AG10803 (cell line): ENCODE measurements at regions not wholly inside any gene's neighbourhood (a gene's known extent, or its start where the extent isn't known, plus 50 kb on each side); places are given as distances from the start of the nearest gene placed in this dataset.

Experiments
- DNase-seq: peaks from one replicate; pipeline ENCODE4 v3.0.0; 2010; ENCODE audit warnings: low read depth
- H3K4me3 ChIP-seq: 2 replicates; pipeline ENCODE4 v1.5.1; 2011; ENCODE audit warnings: mild to moderate bottlenecking, low read length, control low read depth
- TF ChIP-seq, protein P1 (sequence below): conservative IDR thresholded peaks from 2 replicates; pipeline ENCODE4 v1.5.1; 2011; ENCODE audit warnings: mild to moderate bottlenecking, low read length, control low read depth, inconsistent platforms

- DNase-seq, result no peak
- TF ChIP-seq, protein P1, sequence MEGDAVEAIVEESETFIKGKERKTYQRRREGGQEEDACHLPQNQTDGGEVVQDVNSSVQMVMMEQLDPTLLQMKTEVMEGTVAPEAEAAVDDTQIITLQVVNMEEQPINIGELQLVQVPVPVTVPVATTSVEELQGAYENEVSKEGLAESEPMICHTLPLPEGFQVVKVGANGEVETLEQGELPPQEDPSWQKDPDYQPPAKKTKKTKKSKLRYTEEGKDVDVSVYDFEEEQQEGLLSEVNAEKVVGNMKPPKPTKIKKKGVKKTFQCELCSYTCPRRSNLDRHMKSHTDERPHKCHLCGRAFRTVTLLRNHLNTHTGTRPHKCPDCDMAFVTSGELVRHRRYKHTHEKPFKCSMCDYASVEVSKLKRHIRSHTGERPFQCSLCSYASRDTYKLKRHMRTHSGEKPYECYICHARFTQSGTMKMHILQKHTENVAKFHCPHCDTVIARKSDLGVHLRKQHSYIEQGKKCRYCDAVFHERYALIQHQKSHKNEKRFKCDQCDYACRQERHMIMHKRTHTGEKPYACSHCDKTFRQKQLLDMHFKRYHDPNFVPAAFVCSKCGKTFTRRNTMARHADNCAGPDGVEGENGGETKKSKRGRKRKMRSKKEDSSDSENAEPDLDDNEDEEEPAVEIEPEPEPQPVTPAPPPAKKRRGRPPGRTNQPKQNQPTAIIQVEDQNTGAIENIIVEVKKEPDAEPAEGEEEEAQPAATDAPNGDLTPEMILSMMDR, result no peak
- H3K4me3 ChIP-seq, result no peak overlapping the region
Measured at GRCh38 chr2:6082625-6083018, 390.4 kb downstream of the SOX11 start.

GRCh38 chr2:6083136-6083535, 391.0 kb downstream of the SOX11 start:
- no peak overlapping the region for H3K4me3 ChIP-seq
- DNase-seq, result no peak
- TF ChIP-seq, protein P1, result no peak

DNA sequence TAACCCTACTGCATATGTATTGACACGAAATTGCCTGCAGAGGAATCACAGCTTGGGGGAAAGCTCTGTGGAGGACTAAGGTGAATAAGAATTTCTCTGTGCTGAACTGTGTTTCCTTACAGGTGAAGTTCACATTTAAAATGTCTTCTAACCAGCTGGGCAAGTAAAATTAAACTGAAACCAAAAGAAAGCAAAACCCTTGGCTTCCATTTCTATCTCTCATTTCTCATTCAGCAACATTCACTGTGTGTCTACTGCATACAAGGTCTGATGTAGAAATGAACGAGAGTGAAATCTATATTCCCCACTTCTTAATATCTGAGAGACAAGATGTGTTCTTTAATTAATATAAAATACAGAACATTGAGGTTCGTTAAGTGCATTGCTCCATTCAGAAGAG, 397.3 kb downstream of the SOX11 start:
- no peak overlapping the region for H3K4me3 ChIP-seq
- TF ChIP-seq, protein P1, result no peak

DNA sequence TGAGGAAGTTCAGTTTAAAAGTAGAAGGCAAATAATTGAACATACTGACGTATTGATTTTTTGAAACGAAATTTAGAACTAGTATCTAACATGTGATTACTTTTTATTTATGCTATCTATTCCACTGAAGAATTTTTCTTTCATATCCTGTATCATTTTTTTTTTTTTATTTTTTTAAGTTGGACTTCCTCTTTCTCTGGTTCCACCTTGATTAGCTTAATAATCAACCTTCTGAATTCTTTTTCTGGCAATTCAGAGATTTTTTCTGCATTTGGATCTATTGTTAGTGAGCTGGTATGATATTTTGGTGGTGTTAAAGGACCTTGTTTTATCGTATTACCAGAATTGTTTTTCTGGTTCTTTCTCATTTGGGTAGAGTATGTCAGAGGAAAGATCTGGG, 411.2 kb downstream of the SOX11 start:
- no peak for DNase-seq
- TF ChIP-seq, protein P1, result no peak
- H3K4me3 ChIP-seq, result no peak overlapping the region

More for the DNA sequence above, 397.3 kb downstream of the SOX11 start:
- DNase-seq, result no peak

DNA sequence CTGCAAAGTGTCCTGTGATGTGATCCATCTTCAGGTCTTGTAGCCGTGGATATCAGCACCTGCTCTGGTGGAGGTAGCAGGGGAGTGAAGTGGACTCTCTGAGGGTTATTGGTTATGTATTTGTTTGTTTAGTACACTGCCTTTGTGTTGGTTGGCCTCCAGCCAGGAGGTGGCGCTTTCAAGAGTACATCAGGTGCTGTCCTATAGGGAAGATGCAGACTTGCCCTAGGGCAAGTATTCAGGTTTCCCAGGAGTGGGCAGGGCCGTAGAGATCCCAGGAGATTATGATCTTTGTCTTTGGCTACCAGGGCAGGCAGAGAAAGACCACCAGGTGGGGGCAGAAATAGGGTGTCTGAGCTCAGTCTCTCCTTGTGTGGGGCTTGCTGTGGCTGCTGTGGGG, 411.8 kb downstream of the SOX11 start:
- DNase-seq, result no peak
- TF ChIP-seq, protein P1, result no peak
- no peak overlapping the region for H3K4me3 ChIP-seq

DNA sequence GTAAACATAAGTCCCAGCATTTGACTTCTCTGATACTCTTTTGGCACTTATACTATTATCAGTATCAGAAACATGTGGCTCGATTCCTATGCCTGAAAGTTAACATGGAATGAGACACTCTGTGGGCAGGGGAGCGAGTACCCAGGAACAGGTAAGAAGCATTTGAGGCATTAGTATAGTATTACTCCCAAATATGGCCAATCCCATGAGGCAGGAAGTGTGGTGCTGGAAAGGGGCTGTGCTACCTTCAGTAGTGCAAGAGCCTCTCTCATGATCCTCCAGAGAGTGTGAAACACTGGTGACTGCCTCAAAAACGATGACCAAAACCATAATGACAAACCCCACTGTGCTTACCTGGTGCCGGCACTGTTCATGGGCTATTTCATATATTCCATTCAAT, 415.1 kb downstream of the SOX11 start:
- no peak for DNase-seq
- no peak overlapping the region for H3K4me3 ChIP-seq
- TF ChIP-seq, protein P1, result no peak

DNA sequence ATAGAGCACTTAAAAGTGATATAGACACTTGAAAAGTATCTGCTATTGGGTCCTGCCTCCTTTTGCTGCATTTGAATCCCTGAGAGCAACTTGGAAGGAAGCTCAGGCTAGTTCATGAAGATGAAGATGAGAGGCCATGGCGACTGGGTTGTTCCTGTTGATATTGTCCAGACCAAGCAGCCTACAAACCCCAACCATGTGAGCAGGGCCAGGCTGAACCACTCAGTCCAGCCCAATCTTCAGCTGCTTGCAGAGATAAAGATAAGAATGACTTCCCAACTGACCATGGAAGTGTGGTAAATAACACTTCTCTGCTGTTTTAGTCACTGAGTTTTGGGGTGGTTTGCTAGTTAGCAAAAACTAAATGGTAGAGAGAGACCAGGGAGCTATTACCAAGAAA, 417.6 kb downstream of the SOX11 start:
- no peak overlapping the region for H3K4me3 ChIP-seq
- DNase-seq, result no peak
- TF ChIP-seq, protein P1, result no peak
